Fibroblast of mammary gland (primary cell): ENCODE measurements at regions not wholly inside any gene's neighbourhood (a gene's known extent, or its start where the extent isn't known, plus 50 kb on each side); places are given as distances from the start of the nearest gene placed in this dataset.
A peak's percentile ranks its signal among the peaks of the same experiment; 100 is the strongest.

Experiments
- DNase-seq: peaks from one replicate; pipeline ENCODE4 v3.0.0-alpha.2; 2010; ENCODE audit warnings: low read depth
- H3K4me3 ChIP-seq: 2 replicates; pipeline ENCODE4 v1.5.1; 2011; ENCODE audit warnings: low read depth, mild to moderate bottlenecking, low read length, moderate library complexity; ENCODE audit not compliant: control insufficient read depth
- CTCF ChIP-seq: conservative IDR thresholded peaks from 2 replicates; pipeline ENCODE4 v1.5.1; 2011; ENCODE audit warnings: low read depth, low read length, inconsistent platforms; ENCODE audit not compliant: control insufficient read depth, insufficient read depth

- no peak overlapping the region for H3K4me3 ChIP-seq
- peak; percentile 15 for DNase-seq
These were observed 103.7 kb upstream of the PDC start for GRCh38 chr1:186564582-186564981.

GRCh38 chr1:186559601-186560116, 98.7 kb upstream of the PDC start:
- no peak for TF ChIP-seq CTCF
- H3K4me3 ChIP-seq, result no peak overlapping the region
- DNase-seq, result no peak

More at GRCh38 chr1:186564582-186564981, 103.7 kb upstream of the PDC start:
- TF ChIP-seq CTCF, result no peak

- DNase-seq, result no peak
- no peak for TF ChIP-seq CTCF
- no peak overlapping the region for H3K4me3 ChIP-seq
These were observed 96.3 kb upstream of the PDC start for GRCh38 chr1:186557147-186557777.

- no peak for TF ChIP-seq CTCF
- no peak overlapping the region for H3K4me3 ChIP-seq
- DNase-seq, result no peak
These were observed 89.9 kb upstream of the PDC start for GRCh38 chr1:186550832-186551231.

GRCh38 chr1:186541003-186541402, 80.1 kb upstream of the PDC start:
- H3K4me3 ChIP-seq, result no peak overlapping the region
- TF ChIP-seq CTCF, result no peak
- no peak for DNase-seq

- no peak overlapping the region for H3K4me3 ChIP-seq
- no peak for TF ChIP-seq CTCF
- no peak for DNase-seq
These were observed 79.6 kb upstream of the PDC start for GRCh38 chr1:186540521-186540920.
